HepG2 (cell line): ENCODE measurements at regions not wholly inside any gene's neighbourhood (a gene's known extent, or its start where the extent isn't known, plus 50 kb on each side); places are given as distances from the start of the nearest gene placed in this dataset.

Source experiments
- KDM5A ChIP-seq: fragments of 200-600 bp; sonication (generic); IDR thresholded peaks from 2 replicates; pipeline ENCODE4 v1.7.0; 2018; ENCODE audit warnings: antibody characterized with exemption, mild to moderate bottlenecking, low read length, borderline replicate concordance
- SAFB2 ChIP-seq: sonication (generic); formaldehyde crosslinking; IDR thresholded peaks from 2 replicates; pipeline ENCODE4 v1.5.1; 2020; ENCODE audit warnings: missing genetic modification reagents, low read depth, mild to moderate bottlenecking, borderline replicate concordance

GRCh38 chr9:129322641-129323375 is 144.7 kb upstream of the IER5L start:
- no peak for TF ChIP-seq KDM5A
- TF ChIP-seq SAFB2 (CRISPR knock-in tag) = no peak
